ENCODE measurements at regions not wholly inside any gene's neighbourhood (a gene's known extent, or its start where the extent isn't known, plus 50 kb on each side); places are given as distances from the start of the nearest gene placed in this dataset.

DNA sequence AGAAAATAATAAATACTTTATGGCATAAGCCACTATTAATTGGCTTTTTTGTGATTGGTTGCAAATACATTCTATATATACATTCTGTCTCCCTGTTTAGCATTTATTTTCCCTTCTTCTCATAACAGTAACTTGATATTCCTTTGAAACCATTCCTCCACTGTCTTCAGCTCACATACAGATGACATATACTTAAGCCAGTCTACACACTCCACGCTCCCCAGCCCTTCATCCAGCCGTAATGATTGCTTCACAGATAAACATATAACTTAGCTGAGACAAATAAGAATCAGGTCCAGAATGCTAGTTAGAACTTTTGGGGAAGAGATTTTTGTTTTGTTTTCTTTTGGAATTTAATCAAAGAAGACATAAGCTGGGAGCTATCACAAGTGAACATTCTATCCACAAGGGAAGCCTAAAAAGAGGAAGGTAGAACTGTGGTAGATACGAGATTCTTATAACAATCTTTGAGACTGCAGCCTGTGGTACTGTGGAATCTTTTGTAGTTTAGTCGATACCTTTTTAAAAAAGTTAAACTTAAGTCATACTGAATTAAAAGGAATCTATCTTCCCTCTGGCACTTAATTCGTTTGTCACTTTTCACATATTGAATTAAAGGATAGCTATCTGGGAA lies 365.1 kb upstream of the PRR16 start:
- TF ChIP-seq CTCF (IDR thresholded peaks at IDR 0.05) (no peak), POLR2A (IDR thresholded peaks at IDR 0.05) (no peak)
